HG03442 (cell line): ENCODE measurements at regions not wholly inside any gene's neighbourhood (a gene's known extent, or its start where the extent isn't known, plus 50 kb on each side); places are given as distances from the start of the nearest gene placed in this dataset.

ENCODE experiments used
- ATAC-seq: cut with Tn5 transposase; IDR thresholded peaks from one replicate; pipeline ENCODE4 v1.9.1; 2021; ENCODE audit warnings: mild to moderate bottlenecking, moderate library complexity; ENCODE audit not compliant: unreplicated experiment

DNA sequence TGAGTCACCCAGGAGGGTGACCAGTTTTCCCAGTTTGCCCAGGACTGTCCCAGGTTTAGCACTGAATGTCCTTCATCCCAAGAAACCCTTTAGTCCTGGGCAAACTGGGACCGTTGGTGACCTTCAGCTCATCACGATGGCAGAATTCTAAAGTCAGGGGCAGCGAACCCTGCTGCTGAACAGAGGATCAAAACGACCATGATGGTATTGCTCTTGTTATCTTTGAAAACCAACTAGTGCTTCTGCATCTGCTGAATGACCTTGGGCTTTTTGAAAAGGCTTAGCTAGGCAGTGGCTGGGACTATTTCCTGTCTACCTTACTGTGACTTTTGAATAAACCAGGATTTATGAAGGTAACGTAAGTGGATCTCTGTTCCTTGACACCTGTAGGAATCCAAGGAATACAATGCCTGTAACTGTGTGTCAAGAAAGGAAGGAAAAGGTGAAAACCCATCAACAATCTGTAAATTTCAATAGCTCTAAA lies 281.9 kb downstream of the SOX9 start:
- ATAC-seq, result no peak

- ATAC-seq, result no peak
These were observed 282.9 kb downstream of the SOX9 start for GRCh38 chr17:72403713-72404209.

DNA sequence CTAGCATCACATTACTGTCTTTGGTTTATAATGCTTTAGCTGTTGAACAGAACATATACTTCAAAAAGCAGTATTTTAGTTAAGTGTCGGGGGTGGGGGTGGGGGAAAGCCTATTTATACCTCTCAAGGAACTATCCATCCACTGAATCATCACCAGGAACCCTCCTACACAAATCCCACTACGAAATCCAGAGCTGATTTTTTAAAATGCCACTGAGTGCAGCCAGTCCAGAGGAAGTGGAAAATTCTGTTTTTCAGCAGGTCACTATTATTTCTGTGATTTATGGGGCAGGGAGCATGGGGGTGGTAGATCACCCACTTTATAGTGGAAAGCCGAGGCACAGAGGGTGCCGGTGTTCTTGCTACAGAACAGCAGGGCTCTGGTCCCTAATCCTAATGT lies 284.1 kb downstream of the SOX9 start:
- no peak for ATAC-seq

GRCh38 chr17:72405662-72406230 lies 284.9 kb downstream of the SOX9 start:
- ATAC-seq, result no peak

DNA sequence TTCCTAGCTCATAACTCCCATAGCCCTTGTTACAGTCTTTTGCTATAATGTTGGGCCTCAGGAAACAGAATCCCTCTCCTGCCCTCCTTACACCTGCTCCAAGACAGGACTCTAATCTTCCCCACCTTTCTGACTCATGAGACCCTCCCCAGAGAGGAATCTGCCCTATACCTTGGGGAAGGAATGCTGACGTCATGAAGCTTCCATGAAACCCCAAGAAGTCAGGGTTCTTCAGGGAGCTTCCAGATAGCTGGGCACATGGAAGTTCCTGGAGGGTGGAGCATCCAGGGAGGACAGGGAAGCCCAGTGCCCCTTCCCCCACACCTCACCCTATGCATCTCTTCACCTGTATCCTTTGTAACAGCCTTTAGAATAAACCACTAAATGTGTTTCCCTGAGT lies 285.7 kb downstream of the SOX9 start:
- ATAC-seq, result no peak

GRCh38 chr17:72407336-72407909 lies 286.6 kb downstream of the SOX9 start:
- ATAC-seq, result peak; percentile 88

- ATAC-seq, result no peak
These were observed 287.1 kb downstream of the SOX9 start for GRCh38 chr17:72407931-72408330.

GRCh38 chr17:72408641-72409040 lies 287.8 kb downstream of the SOX9 start:
- ATAC-seq, result no peak

DNA sequence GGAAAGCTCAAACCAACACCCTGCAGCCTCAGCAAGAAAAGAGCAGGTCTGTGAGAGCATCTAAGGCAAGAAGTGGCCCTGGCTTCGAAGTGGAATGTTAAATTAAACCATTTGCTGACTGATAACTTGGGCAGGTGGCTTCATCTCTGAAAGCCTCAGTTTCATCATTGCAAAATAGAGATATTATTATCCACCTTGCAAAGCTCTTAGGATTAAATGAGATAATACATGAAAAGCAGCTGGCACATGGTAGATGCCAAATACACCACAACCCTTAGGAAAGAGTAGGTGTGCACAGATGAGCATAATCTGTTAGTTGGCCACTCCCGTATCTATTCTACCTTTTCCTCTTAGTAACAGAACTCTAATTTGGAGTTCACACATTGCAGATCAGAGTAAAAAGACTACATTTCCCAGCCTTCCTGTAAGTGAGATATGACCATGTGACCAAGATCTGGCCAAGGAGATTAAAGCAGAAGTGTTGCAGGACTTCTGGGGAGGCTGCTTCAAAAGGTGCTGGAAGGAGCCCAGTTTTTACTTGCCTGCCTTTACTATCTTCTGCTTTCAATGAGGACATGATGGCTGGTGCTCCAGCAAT lies 288.7 kb downstream of the SOX9 start:
- no peak for ATAC-seq

- ATAC-seq, result no peak
These were observed 290.3 kb downstream of the SOX9 start for GRCh38 chr17:72411124-72411563.

DNA sequence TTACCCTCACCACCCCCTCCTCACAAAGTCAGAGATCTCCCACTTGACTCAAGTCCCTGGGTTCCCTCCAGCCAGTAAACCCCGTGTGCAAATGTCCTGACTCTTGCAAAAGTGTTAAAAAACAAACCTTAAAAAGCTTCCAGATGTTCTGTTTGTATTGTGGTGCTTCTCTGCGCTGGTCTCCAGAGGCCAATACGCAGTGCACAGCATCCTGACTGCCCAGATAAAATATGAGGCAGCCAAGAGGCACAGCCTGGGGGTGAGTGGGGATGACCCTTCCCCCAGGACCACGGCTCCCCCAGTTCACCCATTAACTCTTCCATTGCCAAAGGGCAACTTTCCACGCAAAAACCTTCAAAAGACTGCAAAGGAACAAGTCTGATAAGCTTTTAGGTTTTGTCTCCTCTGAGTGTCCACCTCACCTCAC lies 291.8 kb downstream of the SOX9 start:
- ATAC-seq, result no peak

- ATAC-seq, result no peak
These were observed 292.5 kb downstream of the SOX9 start for GRCh38 chr17:72413077-72414031.

DNA sequence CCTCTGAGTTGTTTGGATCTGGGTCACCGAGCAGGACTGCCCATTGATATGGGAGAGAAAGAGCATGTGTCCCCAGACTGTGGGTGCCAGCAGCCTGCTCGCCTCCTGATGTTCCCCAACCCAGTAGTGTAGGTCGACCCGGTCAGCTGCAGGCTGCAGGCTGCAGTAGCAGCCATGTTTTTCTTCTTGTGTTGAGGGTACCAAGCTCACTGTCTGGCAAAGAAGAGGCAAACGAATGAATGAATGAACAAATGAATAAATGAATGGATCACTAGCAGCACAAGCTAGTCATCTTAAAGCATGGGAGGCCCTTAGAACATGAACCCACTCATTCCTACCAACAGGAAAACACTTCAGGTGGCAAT lies 293.2 kb downstream of the SOX9 start:
- no peak for ATAC-seq

DNA sequence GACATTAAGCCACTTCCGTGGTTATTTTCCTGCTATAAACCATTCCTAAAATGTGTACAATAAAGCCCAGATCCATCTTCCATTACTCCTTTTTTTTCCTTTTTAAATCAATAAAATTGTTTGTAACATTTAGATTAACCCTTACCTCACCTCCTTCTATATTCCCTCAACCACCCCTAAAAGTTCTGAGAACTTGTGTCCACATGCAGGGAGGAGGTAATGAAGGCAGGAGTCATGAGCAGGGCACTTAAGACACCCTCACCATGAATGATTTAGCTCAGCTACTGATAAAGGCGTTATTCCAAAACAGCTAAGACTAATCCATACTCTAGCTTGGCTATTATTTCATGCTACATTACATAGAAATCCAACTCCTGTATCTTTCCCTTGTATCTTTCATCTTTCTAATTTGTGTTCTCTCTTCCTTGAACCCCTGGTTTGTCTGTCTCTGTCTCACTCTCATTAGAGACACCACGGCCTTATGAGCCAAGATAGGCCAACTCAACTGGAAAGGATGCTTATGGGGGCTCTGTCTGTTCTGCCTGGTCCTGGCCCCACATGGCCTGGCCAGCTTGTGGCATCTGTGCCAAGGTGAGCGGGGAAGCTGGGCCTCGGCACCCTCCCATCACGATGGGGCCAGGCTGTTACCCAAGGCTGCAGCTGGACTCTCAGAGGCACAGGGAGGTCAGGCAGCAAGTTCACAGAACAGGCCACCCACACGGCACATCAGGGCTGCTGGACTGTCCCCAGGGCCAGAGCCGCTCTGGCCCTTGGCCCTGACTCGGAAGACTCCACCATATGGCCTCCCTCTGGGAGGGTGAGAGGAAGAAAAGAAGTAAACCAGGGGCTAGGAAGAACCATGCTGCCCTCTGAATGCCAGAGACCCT lies 294.4 kb downstream of the SOX9 start:
- no peak for ATAC-seq

DNA sequence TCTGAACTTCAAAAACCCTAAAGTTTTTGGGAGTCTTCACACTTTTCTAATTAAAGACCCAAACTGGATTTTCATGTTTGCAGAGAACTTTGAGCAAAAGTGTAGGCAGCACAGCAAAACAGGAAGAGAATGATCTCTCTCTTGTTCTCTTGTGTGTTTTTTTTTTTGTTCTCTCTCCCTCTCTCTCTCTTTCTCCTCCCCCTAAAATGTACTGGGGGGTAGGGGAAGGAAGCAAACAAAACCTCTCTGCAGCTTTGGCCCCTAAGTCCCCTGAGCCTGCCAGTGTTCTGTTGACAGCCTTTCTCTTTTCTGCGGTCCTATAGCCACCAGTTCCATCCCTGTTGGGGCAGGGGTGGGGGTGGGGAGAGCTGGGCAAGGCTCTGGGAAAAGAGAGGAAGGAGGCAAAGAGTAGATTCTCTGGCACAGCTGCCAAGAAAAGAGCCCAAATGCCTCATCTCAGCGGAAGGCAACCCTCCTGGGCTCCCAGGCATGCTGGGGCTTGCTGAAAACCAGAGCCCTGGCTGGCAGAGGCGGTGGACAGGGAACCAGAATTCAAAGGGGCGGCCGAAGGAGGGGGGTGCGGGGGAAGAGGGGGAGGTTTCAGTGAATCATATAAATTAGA lies 295.3 kb downstream of the SOX9 start:
- no peak for ATAC-seq

DNA sequence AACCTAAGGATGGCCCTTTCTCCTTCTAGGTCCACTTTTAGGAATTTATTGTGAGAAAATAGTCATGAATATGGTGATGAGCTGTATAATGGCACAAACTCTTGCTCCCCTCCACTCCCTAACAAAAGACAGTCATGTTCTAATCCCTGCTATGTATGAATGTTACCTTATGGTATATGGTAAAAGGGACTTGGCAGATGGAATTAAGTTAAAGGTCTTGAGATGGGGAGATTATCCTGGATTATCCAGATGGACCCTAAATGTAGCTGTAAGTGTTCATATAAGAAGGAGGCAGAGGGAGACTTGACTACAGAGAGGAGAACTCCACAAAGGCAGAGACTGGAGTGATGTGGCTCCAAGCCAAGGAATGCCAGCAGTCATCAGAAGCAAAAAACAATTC lies 296.1 kb downstream of the SOX9 start:
- no peak for ATAC-seq

DNA sequence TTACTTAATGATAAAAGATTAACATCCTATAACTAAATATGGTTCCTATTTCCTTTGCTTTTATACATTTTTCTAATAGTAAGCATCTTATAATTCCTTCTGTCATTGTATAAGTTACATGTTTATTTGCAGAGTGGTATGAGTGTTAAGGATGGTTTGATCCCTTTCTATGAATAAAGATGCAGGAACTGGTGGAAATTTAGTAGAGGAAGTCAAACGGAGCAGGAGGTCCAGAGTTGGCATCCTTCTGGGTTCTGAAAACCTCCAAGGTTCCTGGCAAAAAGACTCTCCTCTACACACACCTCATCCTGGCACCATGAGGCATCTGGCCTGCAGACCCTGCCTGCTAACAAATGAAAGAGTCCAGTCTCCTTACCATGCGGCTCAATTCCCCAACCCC lies 296.8 kb downstream of the SOX9 start:
- ATAC-seq, result no peak

- ATAC-seq, result peak; percentile 42
These were observed 299.3 kb downstream of the SOX9 start for GRCh38 chr17:72419866-72420774.

- ATAC-seq, result no peak
These were observed 299.9 kb downstream of the SOX9 start for GRCh38 chr17:72420775-72421127.
